H9 (cell line): ENCODE measurements at regions not wholly inside any gene's neighbourhood (a gene's known extent, or its start where the extent isn't known, plus 50 kb on each side); places are given as distances from the start of the nearest gene placed in this dataset.

Experiments used
- DNase-seq: peaks from one replicate; pipeline ENCODE4 v3.0.0-alpha.2; 2017
- H2AFZ ChIP-seq: one replicate; pipeline ENCODE4 v1.6.1; 2013; ENCODE audit warnings: mild to moderate bottlenecking, low read length, control low read depth, moderate library complexity
- H2AK5ac ChIP-seq: 2 replicates; pipeline ENCODE4 v1.6.1; 2013; ENCODE audit warnings: low read length, control low read depth, mixed read lengths; ENCODE audit not compliant: insufficient read length
- H2BK120ac ChIP-seq: one replicate; pipeline ENCODE4 v1.6.1; 2013; ENCODE audit warnings: low read depth, mild to moderate bottlenecking, low read length, control low read depth, inconsistent platforms; ENCODE audit not compliant: poor library complexity, severe bottlenecking
- H2BK12ac ChIP-seq: 2 replicates; pipeline ENCODE4 v1.6.1; 2013; ENCODE audit warnings: low read length, control low read depth, mixed read lengths, low read depth; ENCODE audit not compliant: insufficient read length
- H2BK15ac ChIP-seq: 2 replicates; pipeline ENCODE4 v1.6.1; 2013; ENCODE audit warnings: low read depth, low read length, control low read depth
- H2BK20ac ChIP-seq: one replicate; pipeline ENCODE4 v1.6.1; 2013; ENCODE audit warnings: low read depth, mild to moderate bottlenecking, low read length, control low read depth, inconsistent platforms; ENCODE audit not compliant: poor library complexity, severe bottlenecking
- H2BK5ac ChIP-seq: 2 replicates; pipeline ENCODE4 v1.6.1; 2013; ENCODE audit warnings: low read length, control low read depth, mixed read lengths; ENCODE audit not compliant: insufficient read length
- H3K14ac ChIP-seq: 2 replicates; pipeline ENCODE4 v1.6.1; 2013; ENCODE audit warnings: low read length, control low read depth; ENCODE audit not compliant: insufficient read depth
- H3K18ac ChIP-seq: 2 replicates; pipeline ENCODE4 v1.6.1; 2013; ENCODE audit warnings: low read depth, mild to moderate bottlenecking, mixed read lengths, low read length, control low read depth; ENCODE audit not compliant: insufficient read length
- H3K23ac ChIP-seq: 2 replicates; pipeline ENCODE4 v1.6.1; 2013; ENCODE audit warnings: low read length, control low read depth, mixed read lengths, low read depth; ENCODE audit not compliant: insufficient read length
- H3K23me2 ChIP-seq: 2 replicates; pipeline ENCODE4 v1.6.1; 2013; ENCODE audit warnings: low read depth, mild to moderate bottlenecking, mixed read lengths, low read length, control low read depth; ENCODE audit not compliant: insufficient read length, poor library complexity, severe bottlenecking
- H3K27ac ChIP-seq: 2 replicates; pipeline ENCODE4 v1.5.1; 2013; ENCODE audit warnings: low read length, control low read depth, mixed read lengths, low read depth; ENCODE audit not compliant: insufficient read length
- H3K27me3 ChIP-seq: 2 replicates; pipeline ENCODE4 v1.6.1; 2013; ENCODE audit warnings: low read length, control low read depth, inconsistent platforms; ENCODE audit not compliant: insufficient read depth
- H3K4ac ChIP-seq: 2 replicates; pipeline ENCODE4 v1.6.1; 2013; ENCODE audit warnings: low read depth, mild to moderate bottlenecking, control low read depth, inconsistent platforms, low read length, moderate library complexity
- H3K4me1 ChIP-seq: 2 replicates; pipeline ENCODE4 v1.6.1; 2013; ENCODE audit warnings: low read length, control low read depth, inconsistent platforms; ENCODE audit not compliant: insufficient read depth
- H3K4me2 ChIP-seq: 2 replicates; pipeline ENCODE4 v1.6.1; 2013; ENCODE audit warnings: low read length, control low read depth, mixed read lengths; ENCODE audit not compliant: insufficient read length, insufficient read depth
- H3K56ac ChIP-seq: 2 replicates; pipeline ENCODE4 v1.6.1; 2013; ENCODE audit warnings: low read depth, mild to moderate bottlenecking, mixed read lengths, low read length, control low read depth; ENCODE audit not compliant: insufficient read length
- H3K79me1 ChIP-seq: 2 replicates; pipeline ENCODE4 v1.6.1; 2013; ENCODE audit warnings: low read depth, mild to moderate bottlenecking, moderate library complexity, low read length, control low read depth, inconsistent platforms; ENCODE audit not compliant: insufficient read depth, poor library complexity, severe bottlenecking
- H3K79me2 ChIP-seq: 2 replicates; pipeline ENCODE4 v1.6.1; 2013; ENCODE audit warnings: low read length, control low read depth, inconsistent platforms; ENCODE audit not compliant: insufficient read depth
- H3K9ac ChIP-seq: 2 replicates; pipeline ENCODE4 v1.6.1; 2013; ENCODE audit warnings: low read length, control low read depth, mixed read lengths; ENCODE audit not compliant: insufficient read length; ENCODE audit errors: extremely low read depth
- H3K9me3 ChIP-seq: one replicate; pipeline ENCODE4 v1.6.1; 2013; ENCODE audit warnings: low read depth, low read length, inconsistent platforms; ENCODE audit not compliant: control insufficient read depth
- H3T11ph ChIP-seq: one replicate; pipeline ENCODE4 v1.6.1; 2013; ENCODE audit warnings: mild to moderate bottlenecking, low read length, control low read depth, inconsistent platforms
- H4K20me1 ChIP-seq: one replicate; pipeline ENCODE4 v1.6.1; 2013; ENCODE audit not compliant: control insufficient read depth, insufficient read length, insufficient read depth
- H4K5ac ChIP-seq: 2 replicates; pipeline ENCODE4 v1.6.1; 2013; ENCODE audit warnings: low read depth, mild to moderate bottlenecking, mixed read lengths, low read length, control low read depth; ENCODE audit not compliant: insufficient read length
- H4K8ac ChIP-seq: replicated peaks from 2 replicates; pipeline ENCODE4 v1.6.1; 2013; ENCODE audit warnings: low read length, control low read depth, mixed read lengths, low read depth; ENCODE audit not compliant: insufficient read length
- H4K91ac ChIP-seq: 2 replicates; pipeline ENCODE4 v1.6.1; 2013; ENCODE audit warnings: low read depth, mild to moderate bottlenecking, moderate library complexity, mixed read lengths, low read length, control low read depth; ENCODE audit not compliant: insufficient read length
- H3K27ac Mint-ChIP-seq, 3 experiments: 2 replicates in 2 of 3; 3 replicates in 1 of 3; pipeline ENCODE4 v1.8.0; 2020 to 2021; ENCODE audit warnings: mixed read lengths in 3 of 3, mild to moderate bottlenecking in 1 of 3, moderate library complexity in 1 of 3
- H3K27me3 Mint-ChIP-seq: 2 replicates; pipeline ENCODE4 v1.8.0; 2021; ENCODE audit warnings: low read depth, mild to moderate bottlenecking, moderate library complexity, mixed read lengths
- H3K36me3 Mint-ChIP-seq, 3 experiments: 2 replicates in 2 of 3; 3 replicates in 1 of 3; pipeline ENCODE4 v1.8.0; 2020 to 2021; ENCODE audit warnings: low read depth in 3 of 3, mixed read lengths in 3 of 3; ENCODE audit not compliant: insufficient read depth in 1 of 3
- H3K4me1 Mint-ChIP-seq, 2 experiments: 2 replicates each; pipeline ENCODE4 v1.8.0; 2020; ENCODE audit warnings: mixed read lengths in 2 of 2
- H3K4me3 Mint-ChIP-seq, 2 experiments: 2 replicates in 1 of 2; 3 replicates in 1 of 2; pipeline ENCODE4 v1.8.0; 2020 to 2021; ENCODE audit warnings: mild to moderate bottlenecking in 2 of 2, mixed read lengths in 2 of 2, moderate library complexity in 1 of 2
- H3K9me3 Mint-ChIP-seq, 2 experiments: 2 replicates in 1 of 2; 3 replicates in 1 of 2; pipeline ENCODE4 v1.8.0; 2020; ENCODE audit warnings: mild to moderate bottlenecking in 2 of 2, mixed read lengths in 2 of 2, moderate library complexity in 1 of 2
- WGBS: extraction: QIAGEN DNeasy Blood & Tissue Kit; methylation state at CpG from one replicate; pipeline ENCODE4 v1.1.7; 2013; ENCODE audit warnings: missing lambda C conversion rate, low lambda C conversion rate, mixed read lengths; ENCODE audit not compliant: insufficient read length; ENCODE audit errors: extremely low coverage; 5-methylcytosine and 5-hydroxymethylcytosine counted together
- TF ChIP-seq, protein P1 (sequence below): fragments of 200-600 bp; sonication (generic); conservative IDR thresholded peaks from 3 replicates; pipeline ENCODE4 v1.8.0; 2021; ENCODE audit warnings: antibody characterized with exemption, mild to moderate bottlenecking

DNA sequence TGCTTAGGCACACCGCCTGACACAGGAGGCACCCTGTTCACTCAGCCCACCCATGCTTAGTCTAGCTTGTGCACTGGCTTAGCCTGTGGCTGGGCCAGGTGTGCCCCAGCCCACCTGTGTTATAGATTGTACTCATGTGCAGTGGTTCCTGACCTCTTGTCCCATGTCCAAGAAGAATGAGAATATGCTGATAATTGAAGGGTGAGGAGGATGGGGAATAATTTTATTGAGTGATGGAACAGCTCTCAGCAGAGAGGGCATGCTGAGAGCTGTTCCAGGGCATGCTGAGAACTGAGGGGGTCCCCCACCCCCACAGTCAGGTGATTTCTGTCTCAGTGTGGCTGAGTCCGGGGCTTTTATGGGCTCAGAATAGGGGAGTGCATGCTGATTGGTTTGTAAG, 395.9 kb downstream of the FUT8 start:
- no peak overlapping the region for H3K4ac ChIP-seq
- no peaks in the 10 kb centered on the region for H3K9me3 Mint-ChIP-seq
- no peak overlapping the region for H4K5ac ChIP-seq
- no peak overlapping the region for H4K91ac ChIP-seq
- no peaks in the 10 kb centered on the region; the same call in none of the 2 replicates for H3K27me3 Mint-ChIP-seq
- H2BK15ac ChIP-seq, result no peak overlapping the region
- H3K23ac ChIP-seq, result no peak overlapping the region
- H3K27ac Mint-ChIP-seq, result no peak overlapping the region
- peaks cover 8 to 11% of the 10 kb centered on the region in 2 experiments for H3K4me1 Mint-ChIP-seq
- no peak overlapping the region for H3K18ac ChIP-seq
- no peaks in the 10 kb centered on the region for H3K79me2 ChIP-seq
- TF ChIP-seq, protein P1, sequence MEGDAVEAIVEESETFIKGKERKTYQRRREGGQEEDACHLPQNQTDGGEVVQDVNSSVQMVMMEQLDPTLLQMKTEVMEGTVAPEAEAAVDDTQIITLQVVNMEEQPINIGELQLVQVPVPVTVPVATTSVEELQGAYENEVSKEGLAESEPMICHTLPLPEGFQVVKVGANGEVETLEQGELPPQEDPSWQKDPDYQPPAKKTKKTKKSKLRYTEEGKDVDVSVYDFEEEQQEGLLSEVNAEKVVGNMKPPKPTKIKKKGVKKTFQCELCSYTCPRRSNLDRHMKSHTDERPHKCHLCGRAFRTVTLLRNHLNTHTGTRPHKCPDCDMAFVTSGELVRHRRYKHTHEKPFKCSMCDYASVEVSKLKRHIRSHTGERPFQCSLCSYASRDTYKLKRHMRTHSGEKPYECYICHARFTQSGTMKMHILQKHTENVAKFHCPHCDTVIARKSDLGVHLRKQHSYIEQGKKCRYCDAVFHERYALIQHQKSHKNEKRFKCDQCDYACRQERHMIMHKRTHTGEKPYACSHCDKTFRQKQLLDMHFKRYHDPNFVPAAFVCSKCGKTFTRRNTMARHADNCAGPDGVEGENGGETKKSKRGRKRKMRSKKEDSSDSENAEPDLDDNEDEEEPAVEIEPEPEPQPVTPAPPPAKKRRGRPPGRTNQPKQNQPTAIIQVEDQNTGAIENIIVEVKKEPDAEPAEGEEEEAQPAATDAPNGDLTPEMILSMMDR, result no peak
- H2AFZ ChIP-seq, result no peak overlapping the region
- no peak overlapping the region for H3K4me3 Mint-ChIP-seq
- H3K56ac ChIP-seq, result no peak overlapping the region
- H3K27me3 ChIP-seq, result no peaks in the 10 kb centered on the region
- H3K4me1 ChIP-seq, result peaks cover 2% of the 10 kb centered on the region; the same call in 1 of the 2 replicates
- H3K9ac ChIP-seq, result no peak overlapping the region
- no peak overlapping the region for H2BK120ac ChIP-seq
- H4K20me1 ChIP-seq, result no peaks in the 10 kb centered on the region
- H3K23me2 ChIP-seq, result no peaks in the 10 kb centered on the region
- no peak overlapping the region for H2AK5ac ChIP-seq
- DNase-seq, result no peak
- H2BK12ac ChIP-seq, result no peak overlapping the region
- H3K9me3 ChIP-seq, result peaks cover 28% of the 10 kb centered on the region
- no peak overlapping the region for H2BK5ac ChIP-seq
- H3K79me1 ChIP-seq, result no peaks in the 10 kb centered on the region
- peaks cover 0 to 2% (median 0%) of the 10 kb centered on the region in 3 experiments; a peak in 1 of 7 replicates for H3K36me3 Mint-ChIP-seq
- no peak overlapping the region for H4K8ac ChIP-seq
- no peak overlapping the region for H3K27ac ChIP-seq
- H3K4me2 ChIP-seq, result no peak overlapping the region
- no peak overlapping the region for H2BK20ac ChIP-seq
- H3K14ac ChIP-seq, result no peak overlapping the region
- WGBS, result no CpG with 5 or more reads among the region's 2 CpGs
- H3T11ph ChIP-seq, result no peak overlapping the region
